BJ (cell line): ENCODE measurements at regions not wholly inside any gene's neighbourhood (a gene's known extent, or its start where the extent isn't known, plus 50 kb on each side); places are given as distances from the start of the nearest gene placed in this dataset.

Experiments used
- CTCF ChIA-PET: fragments of 350-600 bp; formaldehyde crosslinking; extraction: SDS; loops from one replicate; lab custom pipeline; 2021; ENCODE audit warnings: antibody characterized with exemption, inconsistent platforms; lab: Yijun Ruan, JAX
- POLR2A ChIA-PET: fragments of 300-600 bp; sonication (Branson Sonifier 250); formaldehyde crosslinking; extraction: SDS; loops from one replicate; lab custom pipeline; 2021; ENCODE audit warnings: antibody characterized with exemption; lab: Charles Lee
- DNase-seq: peaks from one replicate; pipeline ENCODE4 v3.0.0-alpha.2; 2011; ENCODE audit warnings: low read depth
- H3K27me3 ChIP-seq: 2 replicates; pipeline ENCODE4 v1.6.0; 2011; ENCODE audit warnings: low read length; ENCODE audit not compliant: control insufficient read depth, insufficient read depth
- H3K36me3 ChIP-seq: 2 replicates; pipeline ENCODE4 v1.5.1; 2011; ENCODE audit warnings: low read length; ENCODE audit not compliant: control insufficient read depth, insufficient read depth
- H3K4me3 ChIP-seq: 2 replicates; pipeline ENCODE4 v1.5.1; 2011; ENCODE audit warnings: low read depth, mild to moderate bottlenecking, control low read depth, low read length
- CTCF ChIP-seq: IDR thresholded peaks from 2 replicates; pipeline ENCODE4 v1.5.1; 2011; ENCODE audit warnings: low read depth, mild to moderate bottlenecking, control low read depth, inconsistent platforms, low read length, moderate library complexity; ENCODE audit not compliant: insufficient read depth

- H3K36me3 ChIP-seq: no peaks in the 10 kb centered on the region
- no peak for DNase-seq
- TF ChIP-seq CTCF: no peak
- ChIA-PET POLR2A (no interaction called here), CTCF (interaction anchor here (1.3 kb wide), 1 partner anchor 11 kb away, joined by 4 read pairs; no protein-coding TSS in a partner anchor)
- H3K27me3 ChIP-seq: no peaks in the 10 kb centered on the region; the same call in 1 of the 2 replicates
- H3K4me3 ChIP-seq: no peak overlapping the region
Measured at GRCh38 chr9:108070861-108071260, 581.3 kb upstream of the KLF4 start.

- CTCF ChIA-PET: interaction anchor here (0.6 to 1.3 kb wide), 4 partner anchors 10 to 318 kb away, joined by 3 to 5 read pairs (median 4); no protein-coding TSS in a partner anchor
- H3K27me3 ChIP-seq: no peaks in the 10 kb centered on the region; the same call in 1 of the 2 replicates
- no peak overlapping the region for H3K4me3 ChIP-seq
- no peak for TF ChIP-seq CTCF
- no peaks in the 10 kb centered on the region for H3K36me3 ChIP-seq
- no peak for DNase-seq
- POLR2A ChIA-PET: no interaction called here
Measured at GRCh38 chr9:108069991-108070390, 580.4 kb upstream of the KLF4 start.

- CTCF ChIA-PET: no interaction called here
- no peaks in the 10 kb centered on the region for H3K36me3 ChIP-seq
- H3K4me3 ChIP-seq: no peak overlapping the region
- H3K27me3 ChIP-seq: no peaks in the 10 kb centered on the region
- no peak for DNase-seq
- POLR2A ChIA-PET: no interaction called here
- no peak for TF ChIP-seq CTCF
Measured at GRCh38 chr9:108062680-108063079, 573.1 kb upstream of the KLF4 start.

GRCh38 chr9:108060175-108060574 is 570.6 kb upstream of the KLF4 start:
- ChIA-PET POLR2A (no interaction called here), CTCF (interaction anchor here (1.3 kb wide), 1 partner anchor 10 kb away, joined by 4 read pairs; no protein-coding TSS in a partner anchor)
- DNase-seq: no peak
- Histone ChIP-seq H3K4me3 (no peak overlapping the region), H3K27me3 (no peaks in the 10 kb centered on the region), H3K36me3 (no peaks in the 10 kb centered on the region)
- TF ChIP-seq CTCF: no peak

- Histone ChIP-seq H3K4me3 (no peak overlapping the region), H3K36me3 (no peaks in the 10 kb centered on the region), H3K27me3 (no peaks in the 10 kb centered on the region)
- no peak for TF ChIP-seq CTCF
- ChIA-PET CTCF (no interaction called here), POLR2A (no interaction called here)
- no peak for DNase-seq
Measured at GRCh38 chr9:108058135-108058814, 568.7 kb upstream of the KLF4 start.
